MCF 10A (cell line): ENCODE measurements at regions not wholly inside any gene's neighbourhood (a gene's known extent, or its start where the extent isn't known, plus 50 kb on each side); places are given as distances from the start of the nearest gene placed in this dataset.

Source experiments
- BruUV-seq: library from RNA; stranded (reverse); fragments of 400-500 nt; replicated peaks from 2 replicates; lab custom pipeline; 2021; lab: Mats Ljungman, UMichigan
- CTCF ChIA-PET: fragments of 300-600 bp; sonication (Branson Sonifier 250); formaldehyde crosslinking; extraction: SDS; loops from one replicate; lab custom pipeline; 2021; ENCODE audit warnings: antibody characterized with exemption, inconsistent platforms; lab: Yijun Ruan, JAX
- POLR2A ChIA-PET: fragments of 300-600, 350-650 bp; sonication (Branson Sonifier 250); formaldehyde crosslinking; extraction: SDS; loops from one replicate; lab custom pipeline; 2020; ENCODE audit warnings: antibody characterized with exemption, inconsistent platforms; lab: Yijun Ruan, JAX
- DNase-seq: peaks from one replicate; pipeline ENCODE4 v3.0.0-alpha.2; 2018; ENCODE audit not compliant: unreplicated experiment
- H3K27ac Mint-ChIP-seq: one replicate; pipeline ENCODE4 v1.8.0; 2022; ENCODE audit warnings: mild to moderate bottlenecking, low read depth, mixed read lengths; ENCODE audit not compliant: unreplicated experiment
- H3K27me3 Mint-ChIP-seq: one replicate; pipeline ENCODE4 v1.8.0; 2022; ENCODE audit warnings: mixed read lengths; ENCODE audit not compliant: insufficient read depth, unreplicated experiment
- H3K36me3 Mint-ChIP-seq: one replicate; pipeline ENCODE4 v1.8.0; 2022; ENCODE audit warnings: mild to moderate bottlenecking, moderate library complexity, mixed read lengths; ENCODE audit not compliant: insufficient read depth, unreplicated experiment
- H3K4me1 Mint-ChIP-seq: one replicate; pipeline ENCODE4 v1.8.0; 2022; ENCODE audit warnings: mixed read lengths; ENCODE audit not compliant: insufficient read depth, unreplicated experiment
- H3K4me3 Mint-ChIP-seq: one replicate; pipeline ENCODE4 v1.8.0; 2022; ENCODE audit warnings: mild to moderate bottlenecking, moderate library complexity, mixed read lengths; ENCODE audit not compliant: unreplicated experiment
- H3K9me3 Mint-ChIP-seq: one replicate; pipeline ENCODE4 v1.8.0; 2022; ENCODE audit warnings: mixed read lengths; ENCODE audit not compliant: unreplicated experiment
- CTCF ChIP-seq: fragments of 200-600 bp; IDR thresholded peaks from one replicate; pipeline ENCODE4 v1.8.0; 2022; ENCODE audit warnings: antibody characterized with exemption, mild to moderate bottlenecking; ENCODE audit not compliant: unreplicated experiment
- intact Hi-C: fragments of 100-400 bp; cut with micrococcal nuclease; formaldehyde crosslinking; loops from 2 replicates; pipeline ENCODE4 v1.14.1; 2022

GRCh38 chr1:229137271-229137670 is 133.6 kb upstream of the RAB4A start:
- BruUV-seq = no TSS peak
- intact Hi-C loops = no loop called here
- CTCF ChIA-PET = interaction anchor here (0.7 kb wide), 1 partner anchor 45 kb away, joined by 3 read pairs; no protein-coding TSS in a partner anchor
- H3K36me3 Mint-ChIP-seq = no peaks in the 10 kb centered on the region
- DNase-seq = no peak
- H3K4me3 Mint-ChIP-seq = no peak overlapping the region
- TF ChIP-seq CTCF = no peak
- POLR2A ChIA-PET = no interaction called here
- H3K27me3 Mint-ChIP-seq = peaks cover 2% of the 10 kb centered on the region
- H3K9me3 Mint-ChIP-seq = peaks cover 14% of the 10 kb centered on the region
- H3K27ac Mint-ChIP-seq = no peak overlapping the region
- H3K4me1 Mint-ChIP-seq = no peaks in the 10 kb centered on the region

GRCh38 chr1:229138058-229138457 is 132.9 kb upstream of the RAB4A start:
- no TSS peak for BruUV-seq
- Mint-ChIP-seq H3K27me3 (no peaks in the 10 kb centered on the region), H3K4me3 (no peak overlapping the region), H3K36me3 (no peaks in the 10 kb centered on the region), H3K27ac (no peak overlapping the region), H3K4me1 (no peaks in the 10 kb centered on the region), H3K9me3 (peaks cover 14% of the 10 kb centered on the region)
- no peak for DNase-seq
- ChIA-PET POLR2A (interaction anchor here (1.1 kb wide), 1 partner anchor 896 kb away, joined by 3 read pairs; no protein-coding TSS in a partner anchor), CTCF (interaction anchor here (0.7 kb wide), 1 partner anchor 46 kb away, joined by 3 read pairs; no protein-coding TSS in a partner anchor)
- no peak for TF ChIP-seq CTCF
- intact Hi-C loops = no loop called here

- ChIA-PET CTCF (interaction anchor here (0.6 to 1.2 kb wide), 2 partner anchors 14 to 50 kb away, joined by 4 to 5 read pairs; no protein-coding TSS in a partner anchor), POLR2A (interaction anchor here (0.6 to 1.1 kb wide), 2 partner anchors 13 to 898 kb away, joined by 3 to 4 read pairs; no protein-coding TSS in a partner anchor)
- H3K36me3 Mint-ChIP-seq = no peaks in the 10 kb centered on the region
- intact Hi-C loops = no loop called here
- no peak for DNase-seq
- H3K4me1 Mint-ChIP-seq = no peaks in the 10 kb centered on the region
- peaks cover 6% of the 10 kb centered on the region for H3K9me3 Mint-ChIP-seq
- no peak overlapping the region for H3K27ac Mint-ChIP-seq
- H3K27me3 Mint-ChIP-seq = no peaks in the 10 kb centered on the region
- no TSS peak for BruUV-seq
- no peak for TF ChIP-seq CTCF
- no peak overlapping the region for H3K4me3 Mint-ChIP-seq
Observed at GRCh38 chr1:229139331-229140118, 131.4 kb upstream of the RAB4A start.

GRCh38 chr1:229140119-229140396 is 130.9 kb upstream of the RAB4A start:
- no peaks in the 10 kb centered on the region for H3K4me1 Mint-ChIP-seq

More at GRCh38 chr1:229140119-229140396, 130.9 kb upstream of the RAB4A start:
- Mint-ChIP-seq H3K27me3 (no peaks in the 10 kb centered on the region), H3K27ac (no peak overlapping the region), H3K4me3 (no peak overlapping the region), H3K36me3 (no peaks in the 10 kb centered on the region), H3K9me3 (peaks cover 5% of the 10 kb centered on the region)
- TF ChIP-seq CTCF = no peak
- CTCF ChIA-PET = interaction anchor here (0.7 to 1.2 kb wide), 3 partner anchors 15 to 313 kb away, joined by 3 read pairs; no protein-coding TSS in a partner anchor
- POLR2A ChIA-PET = interaction anchor here (0.5 kb wide), 1 partner anchor 476 kb away, joined by 4 read pairs; no protein-coding TSS in a partner anchor
- BruUV-seq = no TSS peak
- DNase-seq = no peak
- intact Hi-C loops = no loop called here
